Keratinocyte (primary cell): ENCODE measurements at regions not wholly inside any gene's neighbourhood (a gene's known extent, or its start where the extent isn't known, plus 50 kb on each side); places are given as distances from the start of the nearest gene placed in this dataset.

Experiments used
- CTCF ChIP-seq, 3 experiments: IDR thresholded peaks in 1 of 3; conservative IDR thresholded peaks in 1 of 3; optimal IDR thresholded peaks in 1 of 3; 2 replicates in 2 of 3; 3 replicates in 1 of 3; pipeline versions ENCODE3 to v1.5.1; 2011; ENCODE audit warnings: low read length in 3 of 3, mild to moderate bottlenecking in 3 of 3, moderate library complexity in 2 of 3, control low read depth in 1 of 3, inconsistent platforms in 1 of 3; ENCODE audit not compliant: insufficient read depth in 2 of 3; ENCODE audit errors: extremely low read depth in 1 of 3
- EZH2 ChIP-seq: IDR thresholded peaks from one replicate; pipeline ENCODE4 v1.6.1; 2012; ENCODE audit warnings: inconsistent platforms, mild to moderate bottlenecking, low read length, moderate library complexity

- TF ChIP-seq CTCF (optimal IDR thresholded peaks at IDR 0.05 in 1 of 3, IDR thresholded peaks at IDR 0.05 in 1 of 3, conservative IDR thresholded peaks at IDR 0.05 in 1 of 3; ENCODE audit: extremely low read depth in 1 of 3, insufficient read depth in 2 of 3, low read length in 3 of 3) = no peak
- no peak for TF ChIP-seq EZH2
Observed at GRCh38 chr13:83709426-83710132, 172.7 kb downstream of the SLITRK1 start.
